HG02840 (cell line): ENCODE measurements at regions not wholly inside any gene's neighbourhood (a gene's known extent, or its start where the extent isn't known, plus 50 kb on each side); places are given as distances from the start of the nearest gene placed in this dataset.
"Not testable (repeated sequence)": the region's sequence is repeated elsewhere in the genome, so short reads cannot be mapped to it uniquely, and the experiment has no call there.

ENCODE experiments used
- ATAC-seq: cut with Tn5 transposase; IDR thresholded peaks from one replicate; pipeline ENCODE4 v1.9.1; 2021; ENCODE audit warnings: mild to moderate bottlenecking, moderate library complexity, moderate number of reproducible peaks; ENCODE audit not compliant: unreplicated experiment, low FRiP score

DNA sequence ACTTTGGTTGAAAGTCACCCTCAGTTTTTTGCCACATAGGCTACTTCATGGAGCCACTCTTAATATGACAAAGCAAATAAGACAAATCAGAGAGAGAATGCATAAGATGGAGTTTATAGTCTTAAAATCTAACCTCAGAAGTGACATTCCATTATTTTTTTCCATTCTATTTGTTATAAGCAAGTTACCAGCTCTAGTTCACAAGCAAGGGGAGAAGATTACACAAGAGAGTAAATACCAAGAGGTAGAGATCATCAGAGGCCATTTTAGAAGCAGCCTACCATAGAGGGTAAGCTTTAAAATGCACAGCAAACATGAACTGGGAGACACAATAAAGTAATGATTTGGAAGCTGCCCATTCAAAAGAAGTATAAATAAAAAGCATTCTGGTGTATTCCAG, 651.3 kb upstream of the MEF2C start:
- ATAC-seq, result no peak

DNA sequence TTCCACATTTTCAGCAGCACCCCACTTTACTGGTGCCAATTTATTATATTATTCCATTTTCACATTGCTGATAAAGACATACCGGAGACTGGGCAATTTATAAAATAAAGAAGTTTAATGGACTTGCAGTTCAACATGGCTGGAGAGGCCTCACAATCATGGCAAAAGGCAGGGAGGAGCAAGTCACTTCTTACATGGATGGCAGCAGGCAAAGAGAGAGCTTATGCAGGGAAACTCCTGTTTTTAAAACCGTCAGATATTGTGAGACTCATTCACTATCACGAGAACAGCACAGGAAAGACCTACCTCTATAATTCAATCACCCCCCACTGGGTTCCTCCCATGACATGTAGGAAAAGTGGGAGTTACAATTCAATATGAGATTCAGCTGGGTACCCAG, 641.8 kb upstream of the MEF2C start:
- no peak for ATAC-seq

DNA sequence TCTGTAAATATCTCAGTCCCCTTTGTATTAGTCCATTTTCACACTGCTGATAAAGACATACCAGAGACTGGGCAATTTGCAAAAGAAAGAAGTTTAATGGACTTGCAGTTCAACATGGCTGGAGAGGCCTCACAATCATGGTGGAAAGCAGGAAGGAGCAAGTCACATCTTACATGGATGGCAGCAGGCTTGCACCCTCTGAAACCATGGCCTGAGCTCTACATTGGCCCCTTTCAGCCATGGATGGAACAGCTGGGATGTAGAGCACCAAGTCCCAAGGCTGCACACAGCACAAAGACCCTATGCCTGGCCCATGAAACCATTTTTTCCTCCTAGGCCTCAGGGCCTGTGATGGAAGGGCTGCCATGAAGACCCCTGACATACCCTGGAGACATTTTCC, 640.9 kb upstream of the MEF2C start:
- not testable (repeated sequence) for ATAC-seq

DNA sequence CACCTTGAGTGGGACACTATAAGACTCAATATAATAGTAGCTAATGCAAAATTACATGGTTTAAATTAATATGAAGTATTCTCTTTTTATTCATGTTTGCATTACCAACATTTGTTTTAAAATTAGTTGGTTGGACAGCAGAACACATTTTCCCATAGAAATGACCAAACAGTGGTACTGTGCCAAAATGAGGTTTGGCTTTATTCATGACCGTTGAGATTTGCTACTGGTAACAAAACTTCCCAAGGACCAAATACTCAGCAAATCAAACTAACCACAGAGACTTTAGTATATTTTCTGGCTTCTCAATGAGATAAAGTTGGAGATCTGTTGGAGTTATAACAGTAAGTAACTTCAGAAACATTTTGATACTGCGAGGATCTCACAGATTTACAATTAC, 637.8 kb upstream of the MEF2C start:
- no peak for ATAC-seq

DNA sequence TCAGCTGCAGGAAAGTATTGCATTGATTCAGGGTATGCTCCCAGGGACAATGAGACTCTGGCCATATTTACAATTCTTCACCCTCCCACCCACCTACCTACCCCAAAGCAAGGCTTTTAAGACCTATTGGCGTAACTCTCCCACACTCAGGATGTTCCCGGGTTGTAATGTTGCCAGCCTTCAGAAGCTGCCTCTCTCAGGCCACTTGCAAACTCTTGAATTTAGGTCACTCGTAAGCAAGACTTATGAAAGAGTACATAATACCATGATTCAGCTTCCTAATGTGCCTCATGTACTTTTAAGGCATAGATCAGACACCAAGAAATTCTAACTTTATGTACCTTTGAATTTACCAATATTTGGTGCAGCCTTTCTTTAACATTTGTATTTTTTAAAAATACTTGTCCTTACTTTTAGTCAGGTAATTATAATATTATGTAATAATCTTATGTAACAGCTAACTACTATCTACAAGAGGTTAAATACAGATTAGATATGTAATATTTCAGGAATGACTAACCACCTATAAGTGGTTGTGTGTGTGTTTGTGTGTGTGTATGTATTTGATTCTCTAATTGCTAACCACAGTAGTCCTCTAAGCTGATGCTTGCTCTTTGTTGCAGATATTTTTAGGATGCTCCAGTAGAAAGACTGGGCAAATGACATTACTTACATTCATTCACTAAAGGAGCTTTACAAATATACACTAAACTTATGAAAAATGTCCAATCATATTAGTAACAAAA, 630.5 kb upstream of the MEF2C start:
- no peak for ATAC-seq

DNA sequence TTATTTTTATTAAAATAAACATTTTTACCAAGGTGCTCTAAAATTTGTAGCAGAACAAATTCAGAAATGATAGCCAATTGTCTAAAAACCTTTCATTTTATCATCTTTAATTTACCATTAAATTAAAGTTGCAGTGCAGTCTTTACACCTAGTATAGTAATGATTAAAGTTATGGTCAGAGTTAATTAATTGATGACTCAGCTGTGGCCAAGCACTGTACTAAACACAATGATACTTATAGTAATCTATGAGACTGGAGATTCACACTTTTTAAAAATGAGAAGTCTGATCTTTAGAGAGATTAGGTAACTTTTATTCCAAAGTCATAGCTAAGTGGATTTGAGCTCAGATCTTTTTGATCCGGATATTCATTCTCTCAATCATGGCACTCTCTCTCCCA, 621.1 kb upstream of the MEF2C start:
- no peak for ATAC-seq

DNA sequence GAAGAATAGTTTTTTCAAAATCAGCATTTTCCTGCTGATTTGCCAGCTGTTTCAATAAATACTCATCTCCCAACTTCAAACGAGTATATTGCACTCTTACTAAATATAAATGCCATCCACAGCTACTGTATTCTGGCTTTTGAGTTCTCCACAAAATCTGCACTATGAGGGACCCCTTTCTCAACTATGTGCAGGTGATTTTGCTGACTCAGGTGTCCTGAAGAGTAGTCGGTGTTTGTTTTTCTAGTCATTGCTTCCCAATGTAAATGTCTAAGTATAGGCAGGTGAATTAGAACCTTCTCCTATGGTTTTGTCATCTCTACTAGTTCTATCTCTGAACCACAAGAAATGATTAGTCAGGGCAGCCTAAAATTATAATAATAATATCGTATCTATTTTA, 616.8 kb upstream of the MEF2C start:
- no peak for ATAC-seq

DNA sequence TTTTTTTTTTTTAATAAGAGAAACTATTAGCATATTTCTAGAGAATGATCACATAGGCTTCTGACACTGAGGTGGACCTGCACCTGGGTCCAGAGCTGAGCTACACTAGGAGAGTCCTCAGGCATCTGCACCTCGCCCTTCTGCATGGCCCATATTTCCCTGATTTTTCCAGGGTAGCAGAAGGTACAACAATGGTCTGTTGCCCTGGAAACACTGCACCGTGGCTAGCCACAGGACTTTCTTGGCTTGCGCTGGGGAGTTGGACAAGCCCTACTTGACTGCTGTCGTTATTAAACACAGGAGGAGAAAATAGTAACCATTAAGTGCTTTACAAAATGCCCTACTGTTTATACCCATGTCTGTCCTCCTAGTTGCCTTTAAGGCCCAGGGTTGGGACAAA, 615.7 kb upstream of the MEF2C start:
- no peak for ATAC-seq

DNA sequence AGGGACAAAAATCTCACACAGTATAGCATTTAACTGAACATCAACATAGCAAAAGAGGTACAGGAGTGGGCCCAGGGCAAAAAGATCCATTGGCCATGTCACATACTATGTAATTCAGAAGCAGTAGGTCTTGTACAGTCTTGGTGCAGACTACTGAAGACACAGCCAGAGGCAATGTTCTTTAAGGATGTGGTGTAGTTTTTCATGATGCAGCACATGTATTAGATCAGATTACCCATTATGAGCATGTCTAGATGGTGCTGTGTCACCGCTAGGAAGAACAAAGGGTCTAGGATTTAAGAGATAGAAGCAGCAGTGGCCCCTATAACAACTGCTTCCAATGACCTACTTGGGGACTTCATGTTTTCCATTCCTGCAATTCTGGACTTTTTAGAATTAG, 610.4 kb upstream of the MEF2C start:
- no peak for ATAC-seq

DNA sequence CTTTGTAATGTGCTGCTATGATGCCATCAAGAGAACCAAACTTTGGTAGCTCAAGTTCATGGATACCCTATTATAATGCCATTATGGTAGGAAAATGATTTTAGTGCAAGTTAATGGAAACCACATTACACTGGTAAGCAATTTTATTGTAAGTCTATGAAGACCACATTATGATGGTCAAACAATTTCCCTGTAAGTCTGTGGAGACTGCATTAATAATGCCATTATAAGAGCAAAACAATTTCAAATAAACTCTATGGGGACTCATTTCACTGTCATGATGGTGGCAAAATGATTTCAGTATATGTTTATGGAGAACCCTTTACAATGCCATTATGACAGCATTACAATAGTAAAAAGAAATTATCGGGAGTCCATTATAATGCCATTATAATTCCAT, 602.0 kb upstream of the MEF2C start:
- ATAC-seq, result no peak

DNA sequence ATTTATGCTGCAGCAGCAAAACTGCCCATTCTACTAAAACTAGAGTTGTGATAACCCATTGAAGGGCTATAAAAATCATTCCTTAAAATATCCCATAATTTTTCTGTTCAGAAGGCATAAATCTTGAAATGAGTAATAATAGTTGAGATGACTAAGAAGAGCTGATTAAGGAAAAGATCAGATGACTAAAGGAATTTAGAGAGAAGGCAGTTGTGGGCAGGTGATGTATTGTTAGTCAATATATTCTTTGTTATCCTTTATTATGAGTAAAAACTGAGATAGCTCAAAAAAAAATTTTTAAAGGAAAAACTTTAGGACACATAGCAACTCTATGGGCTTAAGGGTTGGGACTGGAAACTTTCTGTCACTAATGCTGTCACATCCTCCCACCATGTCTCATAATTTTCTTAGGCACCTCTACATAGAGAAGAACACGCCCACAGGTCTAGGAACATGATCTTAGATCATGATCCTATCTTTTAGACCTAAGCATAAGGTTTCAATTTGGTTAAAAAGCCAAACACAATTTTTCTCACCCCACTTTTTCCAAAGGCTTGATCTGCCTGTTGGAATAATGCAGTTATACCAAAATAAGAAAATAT, 597.5 kb upstream of the MEF2C start:
- no peak for ATAC-seq

DNA sequence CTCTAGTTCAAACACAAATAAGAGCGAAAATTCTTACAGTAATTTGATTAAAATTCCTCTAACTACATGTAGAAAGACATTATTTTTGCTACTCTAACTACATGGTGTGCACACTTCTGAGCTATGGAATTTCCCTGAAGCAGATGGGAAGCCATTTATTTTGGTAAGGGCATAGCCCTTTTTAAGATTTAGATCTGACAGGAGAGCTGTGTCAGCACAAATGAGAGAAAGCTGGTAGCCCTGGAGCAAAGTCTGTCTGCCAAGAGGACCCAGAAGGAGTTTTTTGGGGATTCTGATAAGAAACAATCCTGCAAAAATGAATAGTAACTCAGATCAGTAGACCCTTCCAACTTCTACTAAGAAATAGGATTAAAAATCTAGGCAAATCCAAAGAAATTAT, 595.9 kb upstream of the MEF2C start:
- no peak for ATAC-seq

DNA sequence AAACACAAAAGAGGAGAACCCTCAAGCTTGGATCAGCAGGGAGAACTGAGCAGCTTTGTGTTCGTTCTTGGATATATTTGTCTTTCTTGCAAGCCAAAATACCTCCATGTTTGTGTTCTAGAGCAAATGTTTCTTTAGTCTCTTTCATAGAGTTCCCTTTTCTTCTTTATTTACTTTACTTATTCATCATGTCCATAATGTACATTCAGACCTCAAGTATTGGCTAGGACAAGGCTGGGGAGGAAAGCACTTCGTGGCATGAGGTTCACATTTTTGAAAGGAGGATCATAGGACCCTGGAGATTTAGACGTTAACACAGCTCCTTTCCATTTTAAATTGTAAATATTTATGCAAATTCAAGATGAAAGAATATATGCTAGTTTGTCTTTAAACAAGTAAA, 590.2 kb upstream of the MEF2C start:
- ATAC-seq, result no peak

DNA sequence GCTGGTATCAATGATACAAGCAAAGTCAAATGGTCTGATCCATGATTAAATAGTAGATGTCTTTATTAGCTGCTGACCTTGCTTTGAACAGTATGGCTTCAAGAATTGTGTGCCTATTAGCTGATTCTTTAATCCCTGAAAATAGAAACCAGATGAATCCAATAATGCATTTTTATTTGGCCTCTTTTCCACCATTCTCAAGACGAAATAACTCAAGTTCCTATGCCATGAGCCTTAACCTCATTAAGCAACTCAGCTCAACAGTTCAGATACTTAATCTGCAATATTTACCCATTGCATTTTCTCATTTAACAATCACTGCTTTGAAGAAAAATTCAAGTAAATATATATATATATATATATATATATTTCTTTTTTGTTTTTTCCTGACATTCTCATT, 588.6 kb upstream of the MEF2C start:
- ATAC-seq, result no peak

DNA sequence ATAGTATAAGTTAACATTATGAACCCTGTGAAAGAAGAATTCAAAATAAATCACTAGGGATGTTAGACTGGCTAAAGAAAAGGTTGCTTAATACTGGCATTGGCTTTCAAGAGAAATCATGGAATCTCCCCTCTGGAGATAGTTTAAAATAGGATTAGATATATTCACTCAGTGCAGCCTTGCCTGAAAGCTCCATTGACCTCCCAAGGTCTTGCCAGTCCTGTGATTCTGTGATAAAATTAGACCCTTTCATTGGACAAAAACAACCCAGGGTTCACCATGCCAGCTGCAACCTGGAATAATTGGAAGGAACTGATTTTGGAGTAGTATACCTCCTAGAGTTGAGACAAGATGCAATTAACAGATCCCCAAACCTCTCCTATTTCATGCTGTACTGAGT, 588.1 kb upstream of the MEF2C start:
- no peak for ATAC-seq

DNA sequence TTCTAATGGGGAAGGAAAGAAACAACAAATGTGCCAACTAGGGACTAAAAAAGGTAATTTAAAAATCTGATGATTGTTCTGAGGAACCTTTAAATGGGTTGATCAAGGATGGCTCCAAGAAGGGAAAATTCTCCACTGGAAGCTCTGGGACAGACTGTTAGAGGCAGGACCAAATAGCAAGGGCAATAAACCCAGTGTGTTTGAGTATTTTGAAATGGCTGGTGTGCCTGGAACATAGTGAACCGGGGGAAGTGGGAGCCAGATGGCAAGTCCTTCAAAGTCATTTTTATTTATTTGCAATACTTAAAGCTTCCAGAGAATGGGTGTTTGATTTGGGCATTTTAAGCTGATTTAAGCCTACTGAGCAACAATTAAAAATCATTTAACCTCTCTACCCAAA, 587.7 kb upstream of the MEF2C start:
- ATAC-seq, result no peak

DNA sequence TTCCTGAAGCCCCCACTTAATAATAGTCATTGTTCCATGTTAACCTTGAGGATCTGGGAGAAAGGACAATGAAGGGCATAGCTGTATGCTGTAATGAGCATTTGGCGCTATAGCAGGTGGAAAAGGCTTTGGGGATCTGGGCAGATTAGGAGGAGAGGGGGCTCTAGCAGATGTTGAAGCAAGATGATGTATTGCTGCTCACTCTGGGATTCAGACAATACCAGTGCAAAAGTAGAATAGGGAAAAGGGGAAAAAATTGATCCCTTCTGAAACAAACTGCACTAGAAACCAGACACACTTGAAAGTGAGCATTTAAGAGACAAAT, 575.3 kb upstream of the MEF2C start:
- no peak for ATAC-seq

DNA sequence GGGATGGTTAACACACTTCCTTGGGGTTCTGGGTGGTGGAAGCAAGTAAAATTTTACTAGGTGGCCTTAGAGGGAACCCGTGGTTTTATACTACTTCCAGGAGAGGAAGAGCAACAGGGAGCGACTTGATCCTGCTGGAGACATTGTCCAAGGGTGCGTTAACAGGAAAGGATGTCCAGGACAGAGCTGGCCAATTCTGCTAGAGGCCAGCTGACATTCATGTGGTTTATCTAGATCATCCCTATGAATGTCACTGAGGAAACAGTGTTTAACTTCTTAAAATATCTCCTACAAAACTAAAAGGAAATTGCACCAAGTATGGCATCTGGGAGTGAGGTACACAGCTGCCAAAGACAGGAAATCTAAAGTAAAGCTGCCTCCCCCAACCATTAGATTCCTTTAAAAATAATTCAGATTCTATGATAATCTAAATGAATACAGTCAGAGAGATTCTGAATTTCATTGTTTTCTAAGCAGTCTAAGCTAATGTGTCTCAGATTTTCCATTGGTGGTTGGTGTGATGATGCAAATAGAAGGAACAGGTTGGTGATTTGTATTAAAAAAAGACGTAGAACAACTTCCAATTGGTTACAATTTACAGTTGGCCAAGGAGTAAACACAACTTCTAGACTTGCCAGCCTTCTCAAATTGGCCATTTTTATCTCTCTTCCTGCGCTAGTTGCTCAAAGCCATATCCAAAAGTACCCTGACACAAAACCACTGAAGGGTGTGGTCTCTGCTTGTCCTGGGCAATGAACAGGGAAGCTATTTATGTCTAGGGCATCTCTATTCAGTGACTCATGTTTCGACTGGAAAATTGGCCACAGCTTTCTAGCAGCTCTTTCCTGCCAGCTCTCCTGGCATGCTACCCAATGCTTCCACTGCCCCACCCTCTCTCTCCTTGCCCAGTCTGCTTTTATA, 574.7 kb upstream of the MEF2C start:
- ATAC-seq, result no peak

DNA sequence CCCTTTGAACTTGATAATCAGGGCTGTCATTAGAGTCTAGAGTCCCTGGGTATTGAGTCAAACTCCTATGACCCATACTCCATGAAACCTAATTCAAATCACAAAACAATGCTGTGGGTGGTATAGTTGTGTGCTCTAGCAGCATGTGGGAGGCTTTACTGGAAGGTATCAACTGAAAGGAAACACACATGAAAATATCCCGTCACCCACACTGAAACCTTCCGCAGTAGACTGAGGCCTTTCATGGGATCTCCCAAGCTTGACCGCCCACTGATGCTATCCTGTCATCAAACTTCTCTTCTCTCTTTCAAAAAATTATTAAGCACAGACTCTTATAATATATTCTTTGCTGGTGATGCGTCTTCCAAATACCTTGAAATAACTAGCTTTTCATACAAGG, 569.1 kb upstream of the MEF2C start:
- ATAC-seq, result no peak

DNA sequence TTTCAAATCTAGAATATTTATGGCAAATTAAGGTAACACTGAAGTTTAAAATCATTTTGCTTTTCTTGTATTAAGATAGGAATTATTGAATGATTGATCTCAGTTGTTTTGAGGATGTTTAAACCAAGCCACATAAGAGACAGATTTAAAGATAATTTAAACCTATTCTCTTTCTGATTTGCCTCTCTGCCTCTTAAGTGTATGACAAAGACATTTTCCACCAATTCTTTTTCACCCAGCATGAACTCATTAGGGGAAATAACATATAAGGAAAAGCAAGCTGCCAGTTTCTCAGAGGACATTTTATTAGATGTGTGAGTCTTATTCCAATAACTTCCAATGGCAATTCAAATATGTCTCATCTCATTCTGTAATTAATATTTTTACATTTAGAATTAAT, 568.3 kb upstream of the MEF2C start:
- no peak for ATAC-seq

DNA sequence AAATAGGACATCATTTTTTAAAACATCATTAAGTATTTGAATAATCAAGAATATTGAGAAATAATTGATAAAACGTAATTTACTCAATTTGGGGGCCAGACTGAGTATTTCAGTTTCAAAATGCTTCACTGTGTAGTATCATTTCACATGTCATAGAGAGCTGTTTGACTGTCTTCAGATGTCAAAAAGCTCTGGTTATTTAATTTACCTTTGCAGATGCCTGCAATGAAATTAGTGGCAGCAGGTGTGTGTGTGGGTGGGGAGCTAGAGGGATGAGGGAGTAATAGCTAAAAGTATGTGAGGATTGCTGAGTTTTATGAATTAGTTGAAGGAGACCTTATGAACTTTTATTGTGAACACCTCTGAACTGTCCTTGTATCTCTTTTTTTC, 567.2 kb upstream of the MEF2C start:
- ATAC-seq, result no peak
